ENCODE measurements at regions not wholly inside any gene's neighbourhood (a gene's known extent, or its start where the extent isn't known, plus 50 kb on each side); places are given as distances from the start of the nearest gene placed in this dataset.
"Not testable (repeated sequence)": the region's sequence is repeated elsewhere in the genome, so short reads cannot be mapped to it uniquely, and the experiment has no call there.

- peak; percentile 73 for DNase-seq (ENCODE audit: low read depth)
These were observed 98.8 kb downstream of the SOD2 start for GRCh38 chr6:159594106-159594749.

GRCh38 chr6:159590835-159591234, 102.2 kb downstream of the SOD2 start:
- no peak for DNase-seq (ENCODE audit: low read depth)

- no peak for DNase-seq (ENCODE audit: low read depth)
These were observed 106.4 kb downstream of the SOD2 start for GRCh38 chr6:159586684-159587083.

- no peak for DNase-seq (ENCODE audit: low read depth)
These were observed 110.3 kb downstream of the SOD2 start for GRCh38 chr6:159582736-159583135.

- no peak for DNase-seq (ENCODE audit: low read depth)
These were observed 114.4 kb downstream of the SOD2 start for GRCh38 chr6:159578629-159579028.

- DNase-seq (ENCODE audit: low read depth): peak; percentile 3
These were observed 115.5 kb downstream of the SOD2 start for GRCh38 chr6:159577564-159577963.

- peak; percentile 3 for DNase-seq (ENCODE audit: low read depth)
These were observed 120.5 kb downstream of the SOD2 start for GRCh38 chr6:159572439-159573110.

GRCh38 chr6:159565181-159565710, 127.8 kb downstream of the SOD2 start:
- no peak for DNase-seq (ENCODE audit: low read depth)

GRCh38 chr6:159564456-159564855, 128.6 kb downstream of the SOD2 start:
- DNase-seq (ENCODE audit: low read depth): no peak

- no peak for DNase-seq (ENCODE audit: low read depth)
These were observed 136.0 kb downstream of the SOD2 start for GRCh38 chr6:159557031-159557430.

- DNase-seq (ENCODE audit: low read depth): no peak
These were observed 137.8 kb downstream of the SOD2 start for GRCh38 chr6:159555082-159555875.

GRCh38 chr6:159541296-159541695, 151.7 kb downstream of the SOD2 start:
- DNase-seq (ENCODE audit: low read depth): no peak

GRCh38 chr6:159540883-159541282, 152.2 kb downstream of the SOD2 start:
- DNase-seq (ENCODE audit: low read depth): no peak

GRCh38 chr6:159540152-159540551, 152.9 kb downstream of the SOD2 start:
- no peak for DNase-seq (ENCODE audit: low read depth)

- not testable (repeated sequence) for DNase-seq (ENCODE audit: low read depth)
These were observed 155.0 kb downstream of the SOD2 start for GRCh38 chr6:159538031-159538430.

- no peak for DNase-seq (ENCODE audit: low read depth)
These were observed 157.2 kb downstream of the SOD2 start for GRCh38 chr6:159535656-159536350.

GRCh38 chr6:159533568-159533967, 159.5 kb downstream of the SOD2 start:
- peak; percentile 79 for DNase-seq (ENCODE audit: low read depth)

- peak; percentile 74 for DNase-seq (ENCODE audit: low read depth)
These were observed 160.0 kb downstream of the SOD2 start for GRCh38 chr6:159533016-159533415.

- no peak for DNase-seq (ENCODE audit: low read depth)
These were observed 160.9 kb downstream of the SOD2 start for GRCh38 chr6:159532155-159532554.

- no peak for DNase-seq (ENCODE audit: low read depth)
These were observed 163.1 kb downstream of the SOD2 start for GRCh38 chr6:159529934-159530333.

- no peak for DNase-seq (ENCODE audit: low read depth)
These were observed 165.7 kb downstream of the SOD2 start for GRCh38 chr6:159527351-159527750.

- no peak for DNase-seq (ENCODE audit: low read depth)
These were observed 167.5 kb downstream of the SOD2 start for GRCh38 chr6:159525445-159526025.

Measured in EH (cell line).